CD4-positive, alpha-beta T cell treated with Interleukin-4 for 1 hour (primary cell): ENCODE measurements at regions not wholly inside any gene's neighbourhood (a gene's known extent, or its start where the extent isn't known, plus 50 kb on each side); places are given as distances from the start of the nearest gene placed in this dataset.
A peak's percentile ranks its signal among the peaks of the same experiment; 100 is the strongest.

Experiments
- DNase-seq, 2 donors: peaks; one replicate each; pipeline ENCODE4 v3.0.0-alpha.2; 2020 to 2022

- no peak for DNase-seq
These were observed 215.3 kb upstream of the ZNF32 start for GRCh38 chr10:43863859-43864591.

- no peak for DNase-seq
These were observed 214.6 kb upstream of the ZNF32 start for GRCh38 chr10:43863270-43863669.

DNA sequence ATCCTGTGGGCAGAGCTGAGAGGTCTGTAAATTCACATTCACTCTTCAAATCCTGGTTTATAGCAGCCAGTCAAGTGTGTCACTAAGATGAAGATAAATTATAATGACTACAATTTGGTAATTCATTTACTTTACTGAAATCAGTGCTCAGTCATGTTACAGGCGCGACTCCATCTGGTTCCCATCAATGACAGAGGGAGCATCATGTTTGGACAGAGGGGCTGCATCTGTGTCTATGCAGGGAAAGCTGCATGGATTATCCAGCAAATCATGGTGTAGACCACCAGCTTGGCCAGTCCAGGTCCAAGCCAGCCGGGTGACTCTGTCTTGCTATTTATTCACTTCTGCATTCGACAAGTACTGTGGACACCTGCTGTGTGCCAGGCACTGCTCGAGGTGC, 214.1 kb upstream of the ZNF32 start:
- no peak for DNase-seq

GRCh38 chr10:43861966-43862751, 213.5 kb upstream of the ZNF32 start:
- no peak for DNase-seq

GRCh38 chr10:43859016-43859525, 210.4 kb upstream of the ZNF32 start:
- DNase-seq: no peak

DNA sequence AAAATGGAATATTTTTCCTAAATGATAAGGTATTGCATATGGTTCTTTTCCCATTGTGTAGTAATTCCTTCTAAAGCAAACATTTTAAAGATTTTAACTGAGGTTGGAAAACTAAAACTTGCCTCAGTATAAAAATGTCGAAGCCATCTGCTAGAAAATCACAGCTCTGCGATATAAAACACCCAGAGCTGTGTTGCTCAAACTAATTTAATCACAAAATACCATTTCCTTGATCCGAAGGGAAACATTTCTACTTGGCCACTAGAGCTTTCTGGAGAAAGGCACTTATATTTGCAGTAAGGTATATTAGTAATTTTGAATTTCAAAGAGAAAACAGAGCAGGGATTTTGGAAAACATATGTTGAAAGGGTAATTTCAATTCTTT, 209.2 kb upstream of the ZNF32 start:
- DNase-seq: no peak

DNA sequence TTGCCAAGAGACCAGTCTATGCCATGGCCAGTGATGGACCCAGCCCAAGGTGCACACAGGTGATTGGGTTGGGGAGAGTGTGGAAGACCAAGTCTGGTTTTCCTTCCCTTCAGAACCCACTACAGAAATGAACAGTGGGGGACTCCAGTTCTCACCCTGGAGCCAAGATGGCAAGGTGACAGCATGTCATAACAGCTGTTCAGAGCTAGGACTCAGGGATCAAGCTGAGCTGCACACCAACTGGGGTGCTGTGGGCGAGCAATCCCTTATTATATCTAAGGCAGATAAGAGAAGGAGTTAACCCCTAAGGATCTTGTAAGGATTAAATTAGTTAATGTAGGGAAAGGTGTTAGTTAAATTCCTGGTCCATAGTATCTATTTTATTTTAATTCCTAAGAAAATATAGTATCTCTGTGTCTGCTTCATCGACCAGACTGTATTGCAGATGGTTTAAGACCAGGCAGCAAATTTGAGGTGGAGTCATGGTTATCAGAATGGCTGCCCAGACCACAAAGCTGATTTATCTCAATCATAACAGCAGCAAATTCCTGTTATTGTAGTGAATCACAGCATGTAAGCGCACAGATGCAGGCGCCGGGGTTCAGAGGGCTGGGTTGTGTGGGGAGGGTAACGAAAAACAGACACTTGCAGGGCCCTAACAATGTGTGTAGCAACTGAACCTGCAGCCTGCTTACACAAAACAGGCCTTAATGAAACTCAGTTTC, 208.7 kb upstream of the ZNF32 start:
- no peak for DNase-seq

DNA sequence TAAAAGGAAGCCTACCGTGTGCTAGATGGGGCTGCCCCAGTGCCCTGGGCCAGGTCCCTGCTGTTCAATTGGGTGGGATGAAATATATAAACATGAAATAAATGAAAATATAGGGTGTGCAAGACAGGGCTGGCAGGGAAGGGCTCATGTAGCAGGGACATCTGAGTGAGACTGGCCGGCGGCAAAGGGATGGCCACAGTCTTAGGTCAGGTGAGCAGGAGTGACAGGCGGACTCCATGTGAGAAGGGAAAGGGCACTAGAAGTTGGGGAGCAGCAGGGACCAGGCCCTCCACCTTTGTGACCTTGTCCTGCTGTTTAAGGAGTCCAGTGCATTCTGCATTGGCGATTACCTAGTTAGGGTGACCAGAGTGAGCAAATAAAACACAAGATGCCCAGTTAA, 207.6 kb upstream of the ZNF32 start:
- DNase-seq: no peak

DNA sequence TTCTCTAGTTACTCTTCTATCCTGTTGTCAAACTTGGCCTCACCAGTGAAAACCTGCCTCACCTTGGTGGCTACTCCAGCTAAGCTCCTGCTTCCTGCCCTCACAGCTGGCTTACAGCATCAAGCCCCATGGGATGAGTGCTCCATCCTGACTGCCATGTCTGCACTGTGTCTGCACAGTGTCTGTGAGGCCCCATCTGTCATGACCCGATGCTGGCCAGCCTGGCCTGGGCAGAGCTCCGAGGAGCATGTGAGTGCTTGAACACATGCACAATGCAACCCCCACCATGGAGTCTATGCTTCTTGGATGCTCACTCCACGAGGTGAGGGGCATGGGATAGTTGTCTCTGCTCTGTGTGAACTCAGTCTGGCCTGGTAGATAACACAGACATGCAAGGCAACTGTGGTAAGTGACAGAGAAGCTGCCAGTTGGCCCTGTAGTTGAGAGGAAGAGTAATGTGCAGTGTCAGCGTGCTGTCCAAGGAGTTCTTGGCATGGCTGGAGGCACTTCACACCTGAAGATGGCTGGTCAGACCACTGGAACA, 207.1 kb upstream of the ZNF32 start:
- DNase-seq: no peak

DNA sequence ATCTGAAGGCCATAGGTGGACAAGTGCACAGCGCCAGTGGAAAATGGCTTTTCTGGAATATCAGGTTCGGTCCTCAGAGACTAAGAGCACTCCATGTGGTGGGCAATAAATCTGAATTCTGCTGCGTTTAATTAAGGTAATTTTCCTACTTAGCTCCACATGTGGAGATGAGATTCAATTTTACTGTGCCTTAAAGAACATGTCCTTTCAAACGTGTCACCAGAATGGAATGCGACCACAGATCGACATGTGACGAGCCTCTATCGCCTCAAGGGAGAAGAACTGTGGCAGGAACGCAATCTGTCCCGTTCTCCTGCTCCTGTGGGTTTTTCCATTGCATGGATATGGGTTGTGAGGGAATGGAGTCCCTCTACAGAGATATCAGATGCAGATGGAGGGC, 205.3 kb upstream of the ZNF32 start:
- DNase-seq: no peak

DNA sequence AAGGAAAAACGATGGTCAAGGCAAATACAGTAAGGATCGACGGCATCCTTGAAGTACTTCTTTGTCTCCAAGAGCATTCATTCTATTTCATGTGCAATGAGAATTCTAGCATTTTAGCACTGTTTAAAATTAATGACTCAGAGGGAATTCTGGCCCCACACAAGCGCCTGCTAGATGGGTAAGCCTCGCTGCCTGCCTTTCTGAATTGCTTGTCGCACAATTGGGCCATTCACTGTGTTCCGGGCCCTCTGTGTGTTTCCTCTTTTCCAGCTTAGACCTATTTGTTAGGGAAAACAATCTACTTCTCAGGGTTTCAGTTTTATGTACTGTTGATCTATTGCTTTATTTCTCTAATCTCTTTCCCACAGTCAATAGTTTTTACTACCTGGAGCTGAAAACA, 204.7 kb upstream of the ZNF32 start:
- no peak for DNase-seq

- DNase-seq: no peak
These were observed 204.0 kb upstream of the ZNF32 start for GRCh38 chr10:43852644-43853214.

DNA sequence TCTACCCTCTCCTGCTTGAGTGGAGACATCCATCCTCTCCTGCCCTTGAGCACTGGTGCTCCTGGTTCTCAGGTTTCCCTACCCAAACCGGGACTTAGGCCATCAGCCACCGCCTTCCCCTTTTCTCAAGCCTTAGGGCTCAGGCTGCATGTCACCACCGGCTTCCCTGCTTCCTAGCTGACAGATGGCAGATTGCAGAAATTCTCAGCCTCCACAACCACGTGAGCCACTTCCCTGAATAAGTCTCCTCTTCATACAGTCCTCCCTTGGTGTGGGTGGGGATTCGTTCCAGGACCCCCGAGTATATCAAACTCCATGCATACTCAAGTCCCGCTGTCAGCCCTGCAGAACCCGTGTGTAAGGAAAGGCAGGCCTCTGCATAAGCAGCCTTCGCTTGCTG, 203.5 kb upstream of the ZNF32 start:
- DNase-seq: no peak

GRCh38 chr10:43851030-43851429, 202.3 kb upstream of the ZNF32 start:
- no peak for DNase-seq

DNA sequence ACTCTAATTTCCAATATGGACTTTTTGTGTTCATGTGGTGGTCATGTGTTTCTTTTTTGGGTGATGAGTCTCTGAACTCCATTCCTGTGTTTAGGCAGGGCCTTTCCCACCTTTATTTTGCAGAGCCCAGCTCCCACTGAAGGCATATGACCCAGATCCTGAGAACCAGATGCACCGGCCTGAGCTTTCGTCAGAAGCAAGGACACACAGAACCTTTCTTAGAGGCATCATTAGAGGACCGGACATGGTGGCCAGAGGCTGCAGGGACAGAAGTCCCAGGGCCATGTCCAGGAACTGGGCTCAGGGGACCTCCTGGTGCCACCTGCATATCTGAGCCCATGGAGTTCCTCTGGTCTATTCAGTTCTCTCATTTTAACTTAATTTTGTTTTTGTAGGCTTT, 200.9 kb upstream of the ZNF32 start:
- DNase-seq: no peak

GRCh38 chr10:43846968-43847367, 198.3 kb upstream of the ZNF32 start:
- DNase-seq: no peak

- DNase-seq: peak; percentile 32 to 40
These were observed 197.6 kb upstream of the ZNF32 start for GRCh38 chr10:43846187-43846680.

DNA sequence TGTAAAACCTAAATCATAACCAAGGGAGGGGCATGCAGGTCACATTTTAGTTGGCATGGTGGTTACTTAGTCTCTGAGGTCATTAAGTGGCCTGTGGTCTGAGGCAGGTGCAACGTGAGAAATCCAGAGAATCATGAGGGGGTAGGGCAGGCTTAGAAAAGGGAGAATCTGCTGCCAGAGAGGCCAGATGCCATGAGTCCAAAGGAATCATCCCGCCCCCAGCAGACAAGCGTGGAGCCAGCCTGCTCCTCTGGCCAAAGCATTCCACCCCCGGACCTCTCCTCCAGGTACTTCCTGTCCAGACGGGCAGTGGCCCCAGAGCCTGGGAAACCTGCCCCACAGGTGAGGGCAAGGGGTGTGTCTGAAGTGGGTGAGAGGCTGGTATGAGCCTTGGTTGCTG, 196.4 kb upstream of the ZNF32 start:
- DNase-seq: no peak

DNA sequence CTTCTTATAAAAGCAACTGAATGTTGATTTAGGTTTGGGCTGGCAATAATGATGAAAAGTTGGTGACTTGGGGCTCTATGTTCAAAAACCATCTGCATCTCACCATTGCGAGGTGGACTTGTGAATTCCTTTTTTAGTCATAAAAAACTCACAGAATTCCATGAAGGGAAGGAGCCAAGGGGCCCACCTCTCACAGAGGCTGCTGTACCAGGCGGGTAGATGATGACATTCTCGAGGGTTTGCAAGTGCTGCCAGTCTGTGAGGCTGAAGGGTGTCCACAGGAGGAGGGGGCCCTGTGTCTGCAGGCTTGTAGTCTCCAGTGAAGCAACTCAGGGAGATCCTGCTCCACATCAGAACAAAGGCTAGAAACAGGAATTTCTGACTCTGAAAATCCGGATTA, 195.5 kb upstream of the ZNF32 start:
- no peak for DNase-seq

DNA sequence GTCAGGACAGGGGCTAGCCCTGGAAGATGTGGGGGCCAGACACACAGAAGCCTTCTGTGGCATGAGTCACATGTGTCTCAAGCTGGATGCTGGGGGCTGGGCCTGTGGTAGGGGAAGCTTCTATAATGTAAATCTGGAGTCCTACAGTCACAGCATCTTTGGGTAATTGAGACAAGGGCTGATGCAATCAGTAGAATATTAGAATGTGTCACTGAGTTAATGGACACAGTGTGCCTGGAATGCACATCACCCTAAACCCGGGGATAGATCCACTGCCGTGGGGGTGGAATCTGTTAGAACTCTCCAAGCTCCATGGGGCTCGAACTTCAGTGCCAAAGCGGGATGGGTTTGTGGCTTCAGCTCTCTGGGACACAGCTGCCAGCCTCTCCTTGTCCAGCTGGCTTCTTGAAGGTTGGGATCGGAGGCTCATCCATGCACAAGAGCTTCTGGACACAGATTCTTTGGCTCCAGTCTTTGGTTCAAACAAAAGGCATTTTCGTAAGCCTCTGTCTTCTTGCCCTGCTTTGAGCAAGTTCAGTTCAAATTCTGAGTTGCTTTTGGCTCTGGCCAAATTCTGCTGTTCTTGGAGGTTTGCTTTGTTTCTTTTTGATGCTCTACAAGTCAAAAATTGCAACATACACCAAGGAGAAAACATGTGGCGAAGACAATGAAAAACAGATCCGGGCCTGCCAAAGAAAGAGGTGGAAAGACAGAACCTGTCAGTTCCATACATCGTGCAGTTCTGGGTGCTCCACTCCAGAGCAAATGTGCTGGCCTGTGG, 194.8 kb upstream of the ZNF32 start:
- DNase-seq: no peak

- no peak for DNase-seq
These were observed 193.8 kb upstream of the ZNF32 start for GRCh38 chr10:43842496-43842895.

DNA sequence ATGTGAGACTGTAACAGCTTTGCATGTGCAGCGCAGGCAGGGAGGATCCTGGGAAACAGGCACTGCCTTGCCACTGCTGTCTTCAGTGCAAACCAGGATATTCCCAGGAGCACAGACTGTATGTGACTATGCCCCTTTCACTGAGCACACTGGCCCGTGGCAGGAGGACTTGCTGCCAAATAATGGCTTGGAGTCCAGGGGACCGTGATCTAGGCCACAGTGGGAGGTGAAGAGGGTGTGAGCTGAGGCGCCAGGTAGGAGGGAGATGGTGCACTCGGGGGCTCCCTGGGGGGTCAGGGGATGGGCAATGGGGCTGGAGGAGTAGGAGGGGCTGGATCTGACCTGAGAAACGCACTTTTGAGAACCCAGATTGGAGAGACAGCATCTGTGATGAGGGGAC, 193.4 kb upstream of the ZNF32 start:
- DNase-seq: no peak
